Tibial nerve (tissue), 4 donors: ENCODE measurements at regions not wholly inside any gene's neighbourhood (a gene's known extent, or its start where the extent isn't known, plus 50 kb on each side); places are given as distances from the start of the nearest gene placed in this dataset.

Experiments used
- CTCF ChIP-seq, 5 experiments: fragments of 200-600 bp in 3 of 5; fragments of 450-650 bp in 2 of 5; sonication (generic) in 3 of 5; IDR thresholded peaks; one replicate each; pipeline ENCODE4 v1.5.1; 2016 to 2019; ENCODE audit warnings: antibody characterized with exemption in 5 of 5, mild to moderate bottlenecking in 3 of 5, moderate library complexity in 2 of 5
- EP300 ChIP-seq, 2 donors: sonication (generic); formaldehyde crosslinking; IDR thresholded peaks; one replicate each; pipeline ENCODE4 v1.6.1; 2017; ENCODE audit warnings: antibody characterized with exemption in 2 of 2, mild to moderate bottlenecking in 1 of 2

GRCh38 chr1:105997516-105997915 lies 1059.0 kb upstream of the PRMT6 start:
- no peak for TF ChIP-seq CTCF (IDR thresholded peaks at IDR 0.05)
- no peak for TF ChIP-seq EP300 (IDR thresholded peaks at IDR 0.05)
